Dedifferentiated amniotic fluid mesenchymal stem cell (primary cell): ENCODE measurements at regions not wholly inside any gene's neighbourhood (a gene's known extent, or its start where the extent isn't known, plus 50 kb on each side); places are given as distances from the start of the nearest gene placed in this dataset.
A peak's percentile ranks its signal among the peaks of the same experiment; 100 is the strongest.
"Not testable (repeated sequence)": the region's sequence is repeated elsewhere in the genome, so short reads cannot be mapped to it uniquely, and the experiment has no call there.

Source experiments
- DNase-seq: peaks from one replicate; pipeline ENCODE4 v3.0.0-alpha.2; 2016; ENCODE audit errors: extremely low spot score

GRCh38 chr7:131014906-131015656 lies 281.1 kb upstream of the KLF14 start:
- no peak for DNase-seq

GRCh38 chr7:131015657-131015958 lies 281.6 kb upstream of the KLF14 start:
- DNase-seq: no peak

GRCh38 chr7:131016230-131016629 lies 282.2 kb upstream of the KLF14 start:
- DNase-seq: no peak

GRCh38 chr7:131019351-131019750 lies 285.3 kb upstream of the KLF14 start:
- no peak for DNase-seq

- no peak for DNase-seq
Observed at GRCh38 chr7:131020759-131021261, 286.8 kb upstream of the KLF14 start.

- no peak for DNase-seq
Observed at GRCh38 chr7:131021460-131021859, 287.5 kb upstream of the KLF14 start.

GRCh38 chr7:131021902-131022301 lies 287.9 kb upstream of the KLF14 start:
- no peak for DNase-seq

- DNase-seq: peak; percentile 43
Observed at GRCh38 chr7:131026297-131027000, 292.4 kb upstream of the KLF14 start.

- peak; percentile 93 for DNase-seq
Observed at GRCh38 chr7:131027287-131027773, 293.3 kb upstream of the KLF14 start.

GRCh38 chr7:131028295-131028694 lies 294.3 kb upstream of the KLF14 start:
- no peak for DNase-seq

GRCh38 chr7:131029002-131029401 lies 295.0 kb upstream of the KLF14 start:
- DNase-seq: no peak

GRCh38 chr7:131031099-131031868 lies 296.4 kb upstream of the MKLN1 start:
- DNase-seq: no peak

GRCh38 chr7:131032786-131033185 lies 294.9 kb upstream of the MKLN1 start:
- DNase-seq: no peak

GRCh38 chr7:131034166-131034881 lies 293.4 kb upstream of the MKLN1 start:
- no peak for DNase-seq

- no peak for DNase-seq
Observed at GRCh38 chr7:131035088-131035770, 292.4 kb upstream of the MKLN1 start.

- no peak for DNase-seq
Observed at GRCh38 chr7:131038153-131038552, 289.5 kb upstream of the MKLN1 start.

GRCh38 chr7:131039355-131039762 lies 288.3 kb upstream of the MKLN1 start:
- no peak for DNase-seq

- no peak for DNase-seq
Observed at GRCh38 chr7:131039836-131040235, 287.8 kb upstream of the MKLN1 start.

GRCh38 chr7:131040467-131040932 lies 287.2 kb upstream of the MKLN1 start:
- peak; percentile 70 for DNase-seq

- DNase-seq: not testable (repeated sequence)
Observed at GRCh38 chr7:131041012-131041695, 286.5 kb upstream of the MKLN1 start.
